ENCODE measurements at regions not wholly inside any gene's neighbourhood (a gene's known extent, or its start where the extent isn't known, plus 50 kb on each side); places are given as distances from the start of the nearest gene placed in this dataset.

DNA sequence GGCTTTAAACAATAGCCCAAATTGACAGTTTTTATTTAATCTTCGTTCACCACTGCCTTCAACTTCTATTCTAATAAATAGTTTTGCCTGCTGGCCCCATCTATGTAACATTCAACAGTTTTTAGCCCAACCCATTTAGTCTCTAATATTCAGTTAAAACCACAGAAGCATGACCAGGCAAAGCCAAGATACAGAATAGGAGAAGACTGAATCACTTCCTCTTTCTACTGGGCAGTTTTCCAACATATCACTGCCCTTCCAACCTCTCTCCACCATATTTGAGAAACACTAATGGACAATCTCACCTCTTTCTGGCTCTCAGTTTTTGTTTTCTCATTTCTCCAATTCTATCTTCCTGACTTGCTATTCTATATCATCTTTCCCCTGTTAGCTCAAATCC lies 352.9 kb downstream of the DNAH5 start:
- no peak overlapping the region for H2BK120ac ChIP-seq (replicated peaks; ENCODE audit: low read depth, low read length)
- no peak overlapping the region for H4K91ac ChIP-seq (replicated peaks; ENCODE audit: insufficient read length, low read length)
- H3K23ac ChIP-seq (ENCODE audit: insufficient read length) = no peak overlapping the region
- H3K79me1 ChIP-seq (ENCODE audit: low read depth, low read length) = no peaks in the 10 kb centered on the region
- H4K5ac ChIP-seq (ENCODE audit: insufficient read length, low read depth, low read length) = no peak overlapping the region
- no peak overlapping the region for H2BK5ac ChIP-seq (ENCODE audit: low read depth, low read length)
- no peak overlapping the region for H3K18ac ChIP-seq (ENCODE audit: extremely low read depth, low read length)
- no peaks in the 10 kb centered on the region for H3K4me1 ChIP-seq (replicated peaks in 1 of 4; ENCODE audit: control insufficient read depth in 3 of 4, insufficient read depth in 4 of 4, low read length in 3 of 4)
- H3K79me2 ChIP-seq (ENCODE audit: control insufficient read depth in 1 of 2, insufficient read depth in 2 of 2, low read length in 2 of 2) = no peaks in the 10 kb centered on the region
- no peaks in the 10 kb centered on the region for H3K27me3 ChIP-seq (replicated peaks in 1 of 4; ENCODE audit: control insufficient read depth in 3 of 4, extremely low read depth in 1 of 4, insufficient read depth in 3 of 4, low read length in 3 of 4)
- H2BK20ac ChIP-seq (ENCODE audit: low read length) = no peak overlapping the region
- H3K9ac ChIP-seq (replicated peaks in 1 of 4; ENCODE audit: extremely low read depth in 1 of 4, low read depth in 3 of 4, low read length in 3 of 4) = no peak overlapping the region
- H4K8ac ChIP-seq (ENCODE audit: extremely low read depth, insufficient read depth, low read length) = no peak overlapping the region; the same call in 1 of the 2 replicates
- no peak overlapping the region for H3K14ac ChIP-seq (ENCODE audit: insufficient read length)
- no peak overlapping the region for H2BK15ac ChIP-seq (ENCODE audit: low read length)
- no peak overlapping the region for H3K4me2 ChIP-seq (ENCODE audit: insufficient read depth in 1 of 2, low read depth in 2 of 2, low read length in 2 of 2)
- no peak for DNase-seq (ENCODE audit: low read depth in 1 of 2, low spot score in 2 of 2)
- ChIA-PET CTCF (ENCODE audit: partially characterized antibody) (interaction anchor here (1.2 kb wide), 1 partner anchor 114 kb away, joined by 3 read pairs; no protein-coding TSS in a partner anchor), POLR2A (ENCODE audit: partially characterized antibody) (no interaction called here)
- H3K9me3 ChIP-seq (ENCODE audit: insufficient read depth in 2 of 2, low read depth in 1 of 2, low read length in 1 of 2) = no peaks in the 10 kb centered on the region
- no peak overlapping the region for H3K4ac ChIP-seq (replicated peaks; ENCODE audit: insufficient read length, low read depth, low read length)
- H2BK12ac ChIP-seq (ENCODE audit: low read depth, low read length) = no peak overlapping the region
- no peak overlapping the region for H2AK5ac ChIP-seq (ENCODE audit: low read depth, low read length)
- 85% methylated on average over 1 of the region's 1 CpG; no CpG with 5 or more reads in 1 of the 2 experiments for WGBS, 2 experiments (ENCODE audit: extremely low coverage in 1 of 2, insufficient coverage in 1 of 2, insufficient read length in 1 of 2, insufficient replicate concordance in 2 of 2, low coverage in 1 of 2, low lambda C conversion rate in 2 of 2, missing lambda C conversion rate in 1 of 2)
- no peak for FAIRE-seq
- no peak overlapping the region for H3K56ac ChIP-seq (replicated peaks; ENCODE audit: insufficient read length, low read depth, low read length)
- no peaks in the 10 kb centered on the region for H3K23me2 ChIP-seq (ENCODE audit: low read depth, low read length)
- H2AFZ ChIP-seq (ENCODE audit: low read length) = no peak overlapping the region
- H3K27ac ChIP-seq (ENCODE audit: low read depth, low read length) = no peak overlapping the region
- H3K36me3 ChIP-seq (ENCODE audit: control insufficient read depth in 2 of 4, insufficient read depth in 4 of 4, low read length in 3 of 4) = no peaks in the 10 kb centered on the region
- H3K4me3 ChIP-seq (ENCODE audit: extremely low read depth in 1 of 4, insufficient read depth in 2 of 4, low read depth in 3 of 4, low read length in 4 of 4) = no peak overlapping the region
- no peaks in the 10 kb centered on the region for H4K20me1 ChIP-seq (replicated peaks in 1 of 2; ENCODE audit: control insufficient read depth in 1 of 2, insufficient read depth in 2 of 2, low read length in 2 of 2)
- no peak for TF ChIP-seq KDM5A (IDR thresholded peaks at IDR 0.05; ENCODE audit: low read length)

Measured in H1 (cell line).